GM12878 (cell line): ENCODE measurements at regions not wholly inside any gene's neighbourhood (a gene's known extent, or its start where the extent isn't known, plus 50 kb on each side); places are given as distances from the start of the nearest gene placed in this dataset.

ENCODE experiments used
- ATAC-seq: fragments of 200-7000 bp; cut with Tn5 transposase; 3 replicates; pipeline ENCODE4 v1.9.1; 2020; ENCODE audit warnings: mild to moderate bottlenecking, moderate library complexity
- BruUV-seq: library from RNA; stranded (reverse); fragments of 400-500 nt; replicated peaks from 2 replicates; lab custom pipeline; 2021; lab: Mats Ljungman, UMichigan
- CTCF ChIA-PET: fragments of 300-600 bp; sonication (Branson Sonifier 250); formaldehyde crosslinking; extraction: SDS; loops from one replicate; lab custom pipeline; 2021; ENCODE audit warnings: inconsistent platforms; lab: Yijun Ruan, JAX
- POLR2A ChIA-PET: fragments of 350-600 bp; formaldehyde crosslinking; extraction: SDS; loops from one replicate; lab custom pipeline; 2021; ENCODE audit warnings: inconsistent platforms; lab: Charles Lee
- RAD21 ChIA-PET: fragments of 300-600 bp; sonication (Branson Sonifier 250); formaldehyde crosslinking; loops from one replicate; lab custom pipeline; 2023; ENCODE audit warnings: antibody characterized with exemption; ENCODE audit not compliant: unreplicated experiment; lab: Charles Lee
- SMC1A ChIA-PET: fragments of 300-600 bp; sonication (Branson Sonifier 250); formaldehyde crosslinking; loops from one replicate; lab custom pipeline; 2023; ENCODE audit not compliant: unreplicated experiment, uncharacterized antibody; lab: Charles Lee
- DNase-seq: peaks from one replicate; pipeline ENCODE4 v3.0.0-alpha.2; 2011; ENCODE audit warnings: low read depth, low spot score
- FAIRE-seq: peaks from 3 replicates; lab custom pipeline; 2011; peaks lifted over from hg19 to GRCh38; lab: Jason Lieb, UNC
- H2AFZ ChIP-seq: 2 replicates; pipeline ENCODE4 v1.6.0; 2011; ENCODE audit warnings: low read depth, low read length, control low read depth; ENCODE audit not compliant: control insufficient read depth
- H3K27ac ChIP-seq: 2 replicates; pipeline ENCODE4 v1.5.1; 2011; ENCODE audit warnings: control low read depth; ENCODE audit not compliant: control insufficient read depth, insufficient read depth
- H3K27me3 ChIP-seq, 2 experiments: replicated peaks in 1 of 2; 2 replicates each; pipeline versions ENCODE4 v1.6.0 to v1.6.1; 2011; ENCODE audit warnings: low read length in 1 of 2; ENCODE audit not compliant: control insufficient read depth in 2 of 2, insufficient read depth in 2 of 2
- H3K36me3 ChIP-seq, 2 experiments: 2 replicates each; pipeline ENCODE4 v1.5.1; 2011; ENCODE audit warnings: low read length in 1 of 2; ENCODE audit not compliant: control insufficient read depth in 2 of 2, insufficient read depth in 2 of 2
- H3K4me1 ChIP-seq: 2 replicates; pipeline ENCODE4 v1.6.1; 2011; ENCODE audit warnings: mild to moderate bottlenecking, low read length, moderate library complexity, mixed read lengths; ENCODE audit not compliant: control insufficient read depth, insufficient read depth
- H3K4me2 ChIP-seq: 2 replicates; pipeline ENCODE4 v1.6.0; 2011; ENCODE audit warnings: control low read depth; ENCODE audit not compliant: control insufficient read depth, insufficient read depth
- H3K4me3 ChIP-seq: fragments of 200-600 bp; sonication (generic); 2 replicates; pipeline ENCODE4 v1.5.1; 2016
- H3K79me2 ChIP-seq: 2 replicates; pipeline ENCODE4 v1.6.0; 2011; ENCODE audit warnings: low read length; ENCODE audit not compliant: control insufficient read depth, insufficient read depth
- H3K9ac ChIP-seq: 2 replicates; pipeline ENCODE4 v1.8.0; 2011; ENCODE audit warnings: low read length, control low read depth, mixed read lengths; ENCODE audit not compliant: control insufficient read depth, insufficient read depth
- H3K9me3 ChIP-seq: replicated peaks from 3 replicates; pipeline ENCODE4 v1.5.1; 2011; ENCODE audit warnings: mild to moderate bottlenecking, low read length; ENCODE audit not compliant: control insufficient read depth, insufficient read depth
- H4K20me1 ChIP-seq: 2 replicates; pipeline ENCODE4 v1.6.0; 2011; ENCODE audit not compliant: control insufficient read depth, insufficient read depth
- CBFB ChIP-seq: IDR thresholded peaks from 2 replicates; pipeline ENCODE4 v1.6.1; 2016; ENCODE audit warnings: antibody characterized with exemption, low read depth
- E2F8 ChIP-seq: fragments of 450-650 bp; IDR thresholded peaks from 2 replicates; pipeline ENCODE4 v1.6.1; 2018; ENCODE audit warnings: mild to moderate bottlenecking, low read depth, moderate library complexity; ENCODE audit not compliant: partially characterized antibody
- ETV6 ChIP-seq, 2 experiments: fragments of 450-650 bp in 1 of 2; IDR thresholded peaks in 1 of 2; conservative IDR thresholded peaks in 1 of 2; 2 replicates each; pipeline ENCODE4 v1.6.1; 2014; ENCODE audit warnings: antibody characterized with exemption in 1 of 2, borderline replicate concordance in 1 of 2, low read depth in 1 of 2, mild to moderate bottlenecking in 1 of 2, moderate library complexity in 1 of 2
- NR2F1 ChIP-seq: fragments of 450-650 bp; conservative IDR thresholded peaks from 2 replicates; pipeline ENCODE4 v1.6.1; 2017; ENCODE audit warnings: mild to moderate bottlenecking
- PKNOX1 ChIP-seq: fragments of 450-650 bp; IDR thresholded peaks from 2 replicates; pipeline ENCODE4 v1.6.1; 2016; ENCODE audit warnings: mild to moderate bottlenecking
- RB1 ChIP-seq: fragments of 450-650 bp; formaldehyde crosslinking; IDR thresholded peaks from 2 replicates; pipeline ENCODE4 v1.6.1; 2017; ENCODE audit warnings: mild to moderate bottlenecking, borderline replicate concordance
- REST ChIP-seq: IDR thresholded peaks from 2 replicates; pipeline ENCODE4 v1.6.1; 2012; ENCODE audit warnings: mild to moderate bottlenecking, low read depth, low read length
- SMARCA5 ChIP-seq: fragments of 450-650 bp; IDR thresholded peaks from 2 replicates; pipeline ENCODE4 v1.6.1; 2017; ENCODE audit warnings: mild to moderate bottlenecking
- SPI1 ChIP-seq: IDR thresholded peaks from 2 replicates; pipeline ENCODE4 v1.6.1; 2011; ENCODE audit warnings: low read depth, mild to moderate bottlenecking, low read length, moderate library complexity, borderline replicate concordance; ENCODE audit not compliant: insufficient read depth
- TARDBP ChIP-seq: IDR thresholded peaks from 2 replicates; pipeline ENCODE4 v1.6.1; 2016; ENCODE audit warnings: borderline replicate concordance
- ZBTB11 ChIP-seq: fragments of 450-650 bp; formaldehyde crosslinking; IDR thresholded peaks from 2 replicates; pipeline ENCODE4 v1.5.0; 2022; ENCODE audit warnings: mild to moderate bottlenecking, missing genetic modification characterization
- ZNF384 ChIP-seq: IDR thresholded peaks from 2 replicates; pipeline ENCODE4 v1.6.1; 2012; ENCODE audit warnings: low read depth, mild to moderate bottlenecking, low read length, improper control_type of control experiment, borderline replicate concordance
- WGBS: methylation state at CpG from one replicate; pipeline ENCODE4 v1.1.6; 2016; ENCODE audit warnings: low lambda C conversion rate; ENCODE audit not compliant: insufficient replicate concordance, insufficient coverage; ENCODE audit errors: missing lambda C conversion rate; 5-methylcytosine and 5-hydroxymethylcytosine counted together
- in situ Hi-C: fragments of 300-500 bp; cut with MboI; formaldehyde crosslinking; loops from 9 replicates; pipeline ENCODE4 v1.14.3; 2018; ENCODE audit warnings: mixed read lengths
- intact Hi-C: fragments of 100-400 bp; cut with micrococcal nuclease; formaldehyde crosslinking; loops from one replicate; pipeline ENCODE4 v1.14.2; 2022; ENCODE audit not compliant: unreplicated experiment

GRCh38 chr12:76250256-76250655 lies 98.0 kb downstream of the BBS10 start (continued):
- TF ChIP-seq SPI1 (no peak), CBFB (no peak), SMARCA5 (no peak), RB1 (no peak), ETV6 (conservative IDR thresholded peaks at IDR 0.05 in 1 of 2, IDR thresholded peaks at IDR 0.05 in 1 of 2; ENCODE audit: borderline replicate concordance in 1 of 2, low read depth in 1 of 2) (no peak), ZNF384 (no peak)

GRCh38 chr12:76249501-76249900 lies 98.7 kb downstream of the BBS10 start:
- SMC1A ChIA-PET = interaction anchor here (0.7 to 1.0 kb wide), 2 partner anchors 11 to 106 kb away, joined by 3 read pairs; no protein-coding TSS in a partner anchor
- WGBS = 32% methylated on average over 2 of the region's 2 CpGs
- TF ChIP-seq REST (no peak), PKNOX1 (no peak), ZBTB11 (CRISPR knock-in tag) (no peak), TARDBP (no peak), NR2F1 (no peak), E2F8 (no peak)

More at GRCh38 chr12:76249501-76249900, 98.7 kb downstream of the BBS10 start:
- Histone ChIP-seq H3K4me2 (no peak overlapping the region), H2AFZ (no peak overlapping the region), H4K20me1 (no peaks in the 10 kb centered on the region), H3K79me2 (no peaks in the 10 kb centered on the region), H3K4me1 (no peaks in the 10 kb centered on the region), H3K27ac (no peak overlapping the region), H3K36me3 (no peaks in the 10 kb centered on the region), H3K9ac (no peak overlapping the region), H3K27me3 (no peaks in the 10 kb centered on the region; a peak in 1 of 4 replicates), H3K9me3 (no peaks in the 10 kb centered on the region), H3K4me3 (no peak overlapping the region)
- no TSS peak for BruUV-seq
- RAD21 ChIA-PET = no interaction called here
- POLR2A ChIA-PET = no interaction called here
- FAIRE-seq (no peak), ATAC-seq (no peak), DNase-seq (no peak)
- intact Hi-C loops = no loop called here
- CTCF ChIA-PET = interaction anchor here (0.7 kb wide), 1 partner anchor 8 kb away, joined by 3 read pairs; no protein-coding TSS in a partner anchor
- in situ Hi-C loops = no loop called here
